ENCODE measurements at regions not wholly inside any gene's neighbourhood (a gene's known extent, or its start where the extent isn't known, plus 50 kb on each side); places are given as distances from the start of the nearest gene placed in this dataset.
A peak's percentile ranks its signal among the peaks of the same experiment; 100 is the strongest.
"Not testable (repeated sequence)": the region's sequence is repeated elsewhere in the genome, so short reads cannot be mapped to it uniquely, and the experiment has no call there.

- DNase-seq (ENCODE audit: insufficient read length) (peak; percentile 6), FAIRE-seq (peak; percentile 53)
- no peak for TF ChIP-seq TAF1 (IDR thresholded peaks at IDR 0.05; ENCODE audit: borderline replicate concordance, low read depth, low read length)
- TF ChIP-seq POLR2A (IDR thresholded peaks at IDR 0.05; ENCODE audit: low read depth, low read length), result no peak
- no peak for TF ChIP-seq POLR2AphosphoS5 (IDR thresholded peaks at IDR 0.05; ENCODE audit: low read depth, low read length)
Observed at GRCh38 chr14:106044949-106045596, 518.7 kb downstream of the TMEM121 start.

- DNase-seq (ENCODE audit: insufficient read length), result no peak
Observed at GRCh38 chr14:106051796-106052195, 525.4 kb downstream of the TMEM121 start.

GRCh38 chr14:106055289-106055688 is 528.9 kb downstream of the TMEM121 start:
- FAIRE-seq (no peak), DNase-seq (ENCODE audit: insufficient read length) (no peak)
- TF ChIP-seq TAF1 (IDR thresholded peaks at IDR 0.05; ENCODE audit: borderline replicate concordance, low read depth, low read length), result no peak
- TF ChIP-seq POLR2AphosphoS5 (IDR thresholded peaks at IDR 0.05; ENCODE audit: low read depth, low read length), result no peak
- no peak for TF ChIP-seq POLR2A (IDR thresholded peaks at IDR 0.05; ENCODE audit: low read depth, low read length)

More at GRCh38 chr14:106051796-106052195, 525.4 kb downstream of the TMEM121 start:
- TF ChIP-seq POLR2A (IDR thresholded peaks at IDR 0.05; ENCODE audit: low read depth, low read length) (no peak), POLR2AphosphoS5 (IDR thresholded peaks at IDR 0.05; ENCODE audit: low read depth, low read length) (no peak), TAF1 (IDR thresholded peaks at IDR 0.05; ENCODE audit: borderline replicate concordance, low read depth, low read length) (no peak)
- FAIRE-seq, result no peak

GRCh38 chr14:106058342-106058741 is 532.0 kb downstream of the TMEM121 start:
- no peak for TF ChIP-seq TAF1 (IDR thresholded peaks at IDR 0.05; ENCODE audit: borderline replicate concordance, low read depth, low read length)
- no peak for TF ChIP-seq POLR2A (IDR thresholded peaks at IDR 0.05; ENCODE audit: low read depth, low read length)
- TF ChIP-seq POLR2AphosphoS5 (IDR thresholded peaks at IDR 0.05; ENCODE audit: low read depth, low read length), result no peak
- FAIRE-seq (no peak), DNase-seq (ENCODE audit: insufficient read length) (no peak)

- FAIRE-seq (no peak), DNase-seq (ENCODE audit: insufficient read length) (no peak)
- no peak for TF ChIP-seq POLR2AphosphoS5 (IDR thresholded peaks at IDR 0.05; ENCODE audit: low read depth, low read length)
- no peak for TF ChIP-seq TAF1 (IDR thresholded peaks at IDR 0.05; ENCODE audit: borderline replicate concordance, low read depth, low read length)
- TF ChIP-seq POLR2A (IDR thresholded peaks at IDR 0.05; ENCODE audit: low read depth, low read length), result no peak
Observed at GRCh38 chr14:106060276-106060975, 534.0 kb downstream of the TMEM121 start.

- FAIRE-seq, result peak; percentile 21
- not testable (repeated sequence) for DNase-seq (ENCODE audit: insufficient read length)
Observed at GRCh38 chr14:106061877-106062500, 535.6 kb downstream of the TMEM121 start.

GRCh38 chr14:106062502-106063272 is 536.3 kb downstream of the TMEM121 start:
- no peak for TF ChIP-seq POLR2A (IDR thresholded peaks at IDR 0.05; ENCODE audit: low read depth, low read length)
- no peak for FAIRE-seq
- no peak for DNase-seq (ENCODE audit: insufficient read length)

GRCh38 chr14:106067935-106068334 is 541.6 kb downstream of the TMEM121 start:
- TF ChIP-seq POLR2AphosphoS5 (IDR thresholded peaks at IDR 0.05; ENCODE audit: low read depth, low read length) (no peak), TAF1 (IDR thresholded peaks at IDR 0.05; ENCODE audit: borderline replicate concordance, low read depth, low read length) (no peak), POLR2A (IDR thresholded peaks at IDR 0.05; ENCODE audit: low read depth, low read length) (no peak)
- FAIRE-seq, result no peak

GRCh38 chr14:106069804-106070625 is 543.6 kb downstream of the TMEM121 start:
- FAIRE-seq, result no peak
- no peak for TF ChIP-seq TAF1 (IDR thresholded peaks at IDR 0.05; ENCODE audit: borderline replicate concordance, low read depth, low read length)
- no peak for TF ChIP-seq POLR2AphosphoS5 (IDR thresholded peaks at IDR 0.05; ENCODE audit: low read depth, low read length)
- TF ChIP-seq POLR2A (IDR thresholded peaks at IDR 0.05; ENCODE audit: low read depth, low read length), result no peak

More at GRCh38 chr14:106067935-106068334, 541.6 kb downstream of the TMEM121 start:
- DNase-seq (ENCODE audit: insufficient read length), result no peak

GRCh38 chr14:106080922-106081321 is 554.5 kb downstream of the TMEM121 start:
- TF ChIP-seq POLR2A (IDR thresholded peaks at IDR 0.05; ENCODE audit: low read depth, low read length) (no peak), POLR2AphosphoS5 (IDR thresholded peaks at IDR 0.05; ENCODE audit: low read depth, low read length) (no peak), TAF1 (IDR thresholded peaks at IDR 0.05; ENCODE audit: borderline replicate concordance, low read depth, low read length) (no peak)
- FAIRE-seq, result no peak
- no peak for DNase-seq (ENCODE audit: insufficient read length)

More at GRCh38 chr14:106069804-106070625, 543.6 kb downstream of the TMEM121 start:
- DNase-seq (ENCODE audit: insufficient read length), result no peak

- not testable (repeated sequence) for DNase-seq (ENCODE audit: insufficient read length); FAIRE-seq
Observed at GRCh38 chr14:106081721-106082120, 555.3 kb downstream of the TMEM121 start.
